NCI-H510A (cell line): ENCODE measurements at regions not wholly inside any gene's neighbourhood (a gene's known extent, or its start where the extent isn't known, plus 50 kb on each side); places are given as distances from the start of the nearest gene placed in this dataset.

ENCODE experiments used
- DNase-seq: peaks from one replicate; lab custom pipeline; 2025; lab: John Stamatoyannopoulos, UW

DNA sequence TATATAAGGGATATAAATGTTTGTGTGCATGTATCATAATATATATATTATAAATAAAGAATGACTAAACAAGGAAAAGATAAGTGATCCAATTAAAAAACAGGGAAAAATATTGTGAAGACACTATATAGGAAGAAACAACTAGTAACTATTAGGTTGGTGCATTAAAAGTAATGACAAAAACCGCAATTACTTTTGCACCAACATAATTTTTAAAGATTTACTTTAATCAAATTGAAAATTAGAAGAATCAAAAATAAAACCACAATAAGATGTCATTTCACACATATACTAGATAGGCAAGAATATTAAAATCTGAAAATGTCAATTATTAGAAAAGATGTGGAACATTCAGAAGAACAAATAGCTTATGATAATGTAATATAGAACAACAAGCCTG, 595.9 kb downstream of the KCNJ3 start:
- no peak for DNase-seq

DNA sequence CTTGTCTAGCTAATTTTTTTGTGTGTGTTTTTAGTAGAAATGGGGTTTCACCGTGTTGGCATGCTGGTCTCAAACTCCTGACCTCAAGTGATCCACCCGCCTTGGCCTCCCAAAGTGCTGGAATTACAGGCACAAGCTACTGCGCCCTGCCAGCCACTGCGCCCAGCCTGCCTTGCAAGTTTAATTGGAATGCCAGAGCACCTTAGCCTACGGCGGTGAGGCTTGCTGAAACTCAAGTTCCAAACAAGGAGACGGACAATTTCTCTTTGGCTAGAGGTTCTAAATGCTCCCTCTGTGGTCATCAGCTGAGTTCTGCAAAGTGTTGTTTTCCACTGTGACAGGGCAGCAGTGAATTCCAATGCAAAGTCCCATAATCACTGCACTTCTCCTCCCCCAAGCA, 583.4 kb downstream of the KCNJ3 start:
- DNase-seq = no peak

DNA sequence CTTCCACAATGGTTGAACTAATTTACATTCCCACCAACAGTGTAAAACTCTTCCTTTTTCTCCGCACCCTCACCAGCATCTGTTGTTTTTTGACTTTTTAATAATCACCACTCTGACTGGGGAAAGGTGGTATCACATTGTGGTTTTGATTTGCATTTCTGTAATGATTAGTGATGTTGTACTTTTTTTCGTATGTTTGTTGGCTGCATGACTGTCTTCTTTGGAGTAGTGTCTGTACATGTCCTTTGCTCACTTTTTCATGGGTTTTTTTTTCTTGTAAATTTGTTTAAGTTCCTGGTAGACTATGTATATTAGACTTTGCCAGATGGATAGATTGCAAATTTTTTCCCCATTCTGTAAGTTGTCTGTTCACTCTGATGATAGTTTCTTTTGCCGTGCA, 574.8 kb downstream of the KCNJ3 start:
- no peak for DNase-seq

DNA sequence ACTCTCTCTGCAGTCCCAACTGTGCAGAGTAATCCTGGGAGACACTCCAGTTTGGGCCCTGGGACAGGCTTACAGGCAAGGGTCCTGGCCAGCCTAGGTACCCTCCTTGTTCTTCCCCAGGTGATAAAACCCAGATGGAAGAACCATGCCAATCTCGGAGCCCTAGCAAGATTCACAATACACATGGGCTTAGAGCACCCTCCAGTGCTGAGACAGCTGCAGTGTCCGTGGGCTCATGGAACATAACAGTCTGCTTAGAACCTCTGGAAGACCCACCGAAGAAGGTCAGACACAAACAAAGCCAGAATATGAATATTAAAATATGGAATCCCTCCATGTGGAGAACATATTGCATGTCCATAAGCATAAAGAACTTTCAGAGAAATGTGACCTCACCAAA, 568.1 kb downstream of the KCNJ3 start:
- DNase-seq = no peak

DNA sequence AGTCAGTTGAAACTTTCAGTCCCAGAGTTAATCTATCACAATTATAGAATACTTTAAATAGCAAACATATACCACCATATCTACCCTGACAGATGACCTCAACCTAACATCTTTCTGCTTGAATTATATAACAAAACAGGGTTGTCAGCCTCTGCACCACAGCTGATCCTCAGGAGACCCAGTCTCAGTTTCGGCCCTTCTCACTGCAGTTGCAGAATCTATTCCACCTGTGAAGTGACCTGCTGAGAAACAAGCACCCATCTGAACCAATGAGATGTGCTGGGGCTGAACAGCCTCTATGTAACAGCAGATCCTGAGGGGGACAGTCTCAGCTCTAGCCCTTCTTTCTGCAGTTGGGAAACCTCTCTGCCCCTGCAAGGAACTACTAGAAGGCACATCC, 567.6 kb downstream of the KCNJ3 start:
- DNase-seq = no peak

DNA sequence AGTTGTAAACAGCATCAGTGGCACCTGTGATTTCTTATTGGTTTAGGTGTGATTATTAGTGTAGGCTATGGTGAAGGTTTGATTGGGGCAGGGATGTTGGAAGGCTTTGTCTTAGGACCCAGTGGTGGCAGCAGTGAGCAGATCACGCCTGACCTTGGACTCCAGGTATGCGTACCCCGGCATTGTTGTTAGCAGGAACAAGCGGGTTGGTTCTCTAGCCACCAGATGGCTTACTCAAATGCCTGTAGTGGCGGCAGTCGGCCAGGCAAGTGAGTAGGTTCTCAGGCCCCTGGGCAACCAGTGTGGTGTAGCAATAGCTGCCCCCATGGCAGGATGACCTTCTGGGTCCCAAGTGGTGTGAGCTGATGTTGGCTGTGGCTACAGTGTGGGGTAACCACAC, 558.3 kb downstream of the KCNJ3 start:
- no peak for DNase-seq

DNA sequence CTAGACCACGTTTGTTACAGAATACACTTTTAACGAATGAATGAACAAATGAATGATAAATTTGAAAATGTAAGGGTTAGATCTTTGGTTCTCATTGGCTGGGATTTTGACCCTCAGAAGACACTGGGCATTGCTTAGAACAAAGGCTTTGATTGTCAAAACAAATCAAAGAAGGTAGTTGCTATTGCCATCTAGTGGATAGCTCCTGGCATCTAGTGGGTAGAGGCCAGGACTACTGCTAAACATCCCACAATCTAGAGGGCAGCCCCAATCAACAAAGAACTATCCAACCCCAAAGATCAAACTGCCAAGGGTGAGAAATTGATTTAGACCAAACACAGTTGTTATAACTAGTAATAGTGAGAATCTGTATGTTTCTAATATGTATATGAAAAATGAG, 552.3 kb downstream of the KCNJ3 start:
- DNase-seq = no peak

DNA sequence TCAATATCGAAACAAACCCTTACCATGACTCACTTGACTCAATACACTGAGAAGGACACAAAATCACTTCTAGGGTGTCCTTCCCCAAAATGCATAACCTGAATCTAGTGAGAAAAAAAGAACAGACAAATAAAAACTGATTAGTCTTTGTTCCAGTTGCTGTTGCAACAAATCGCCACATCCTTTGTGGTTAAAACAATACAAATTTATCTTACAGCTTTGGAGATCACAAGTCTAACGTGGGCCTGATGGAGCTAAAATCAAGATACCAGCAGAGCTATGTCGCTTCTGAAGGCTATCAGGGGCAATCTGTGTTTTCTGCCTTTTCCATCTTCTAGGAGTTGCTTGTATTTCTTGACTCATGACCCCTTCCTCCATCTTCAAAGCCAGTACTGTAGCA, 541.7 kb downstream of the KCNJ3 start:
- DNase-seq = no peak

DNA sequence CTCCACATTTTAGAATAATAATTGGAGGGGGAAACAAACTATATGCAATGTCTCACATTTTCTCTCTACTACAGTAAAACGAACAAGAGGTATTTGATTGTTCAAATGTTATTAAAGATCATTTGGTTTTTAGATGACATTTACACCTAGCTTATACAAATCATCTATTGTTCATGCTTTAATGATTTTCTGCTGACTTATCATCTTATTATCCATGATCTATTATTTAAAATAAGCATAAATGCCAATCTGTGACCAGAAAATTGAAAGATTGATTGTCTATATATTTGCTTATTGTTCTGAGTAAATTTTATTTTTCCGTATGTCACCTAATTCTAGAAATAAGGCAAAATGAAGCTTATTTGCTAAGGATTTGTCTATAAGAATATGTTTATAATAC, 537.2 kb downstream of the KCNJ3 start:
- DNase-seq = no peak

DNA sequence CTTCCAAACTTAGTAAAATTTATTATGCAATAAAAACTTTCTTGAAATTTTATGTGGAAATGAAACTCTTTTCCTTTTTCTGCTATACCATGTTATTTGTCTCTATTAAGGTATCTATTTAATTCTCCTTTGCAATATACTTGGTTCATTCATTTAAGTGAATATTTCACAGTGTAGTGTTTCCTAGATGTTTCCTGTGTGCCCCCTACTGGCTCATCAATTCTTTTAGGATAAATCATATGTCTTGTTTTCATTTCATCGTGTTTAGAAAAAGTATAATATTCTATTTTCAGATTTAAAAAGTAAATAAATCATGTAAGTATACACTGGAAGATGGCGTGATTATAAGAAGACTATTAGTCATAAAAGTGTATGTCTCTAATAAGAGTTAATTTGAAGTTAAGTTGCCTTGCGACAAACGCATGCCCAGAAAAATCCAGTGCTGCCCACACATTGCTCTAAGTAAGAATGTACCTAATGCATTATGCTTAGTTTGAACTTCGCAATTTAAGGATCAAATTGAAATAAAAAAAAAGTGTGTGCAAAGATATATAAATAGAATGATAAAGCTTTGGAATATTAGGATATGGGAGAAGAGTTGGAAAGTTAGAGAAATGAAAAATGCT, 525.4 kb downstream of the KCNJ3 start:
- DNase-seq = no peak

DNA sequence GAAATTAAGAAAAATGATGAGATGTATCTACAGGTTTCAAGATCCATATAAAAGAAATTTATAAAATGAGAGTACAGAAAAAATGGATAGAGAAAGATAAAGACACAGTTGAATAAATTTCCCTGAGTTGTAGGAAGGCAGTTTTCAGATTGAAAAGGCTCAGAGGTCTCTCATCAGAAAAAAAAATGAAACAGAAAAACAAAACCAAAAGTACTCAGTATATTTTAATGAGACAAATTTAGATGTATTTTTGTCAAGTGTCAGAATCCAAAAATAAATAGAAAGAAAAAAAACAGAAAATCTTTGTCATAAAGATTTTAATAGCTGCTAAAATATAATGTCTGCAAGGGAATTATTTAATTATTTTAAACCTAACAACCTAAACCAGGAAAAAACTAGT, 520.5 kb downstream of the KCNJ3 start:
- DNase-seq = no peak

DNA sequence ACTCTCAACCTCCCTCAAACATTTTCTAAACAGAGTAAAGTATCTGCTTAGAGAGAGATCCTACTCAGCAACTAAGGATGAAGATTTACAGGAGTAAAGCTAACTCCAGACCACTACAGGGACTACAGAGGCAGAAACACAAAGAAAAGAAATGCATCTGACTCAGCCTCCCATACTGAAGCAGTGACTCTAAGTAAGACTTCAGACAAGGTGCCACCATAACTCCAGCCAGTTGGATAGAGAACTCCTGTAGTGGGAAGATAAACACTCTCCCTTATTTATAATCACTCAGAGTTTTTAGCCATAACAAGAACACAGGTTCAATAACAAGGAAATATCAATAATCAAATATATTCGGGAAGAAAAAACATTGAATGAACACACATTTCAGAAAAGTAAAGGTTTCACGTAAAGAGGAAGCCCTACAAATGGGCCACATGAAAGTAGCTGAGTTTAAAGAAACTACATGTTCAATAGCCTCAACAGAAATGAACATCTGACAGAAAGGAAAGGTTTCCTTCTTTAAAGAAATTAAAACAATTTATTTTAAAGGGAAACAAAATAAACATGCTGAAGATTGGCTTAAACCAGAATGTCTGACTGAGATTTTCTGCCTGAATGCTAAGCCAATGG, 519.9 kb downstream of the KCNJ3 start:
- DNase-seq = no peak

DNA sequence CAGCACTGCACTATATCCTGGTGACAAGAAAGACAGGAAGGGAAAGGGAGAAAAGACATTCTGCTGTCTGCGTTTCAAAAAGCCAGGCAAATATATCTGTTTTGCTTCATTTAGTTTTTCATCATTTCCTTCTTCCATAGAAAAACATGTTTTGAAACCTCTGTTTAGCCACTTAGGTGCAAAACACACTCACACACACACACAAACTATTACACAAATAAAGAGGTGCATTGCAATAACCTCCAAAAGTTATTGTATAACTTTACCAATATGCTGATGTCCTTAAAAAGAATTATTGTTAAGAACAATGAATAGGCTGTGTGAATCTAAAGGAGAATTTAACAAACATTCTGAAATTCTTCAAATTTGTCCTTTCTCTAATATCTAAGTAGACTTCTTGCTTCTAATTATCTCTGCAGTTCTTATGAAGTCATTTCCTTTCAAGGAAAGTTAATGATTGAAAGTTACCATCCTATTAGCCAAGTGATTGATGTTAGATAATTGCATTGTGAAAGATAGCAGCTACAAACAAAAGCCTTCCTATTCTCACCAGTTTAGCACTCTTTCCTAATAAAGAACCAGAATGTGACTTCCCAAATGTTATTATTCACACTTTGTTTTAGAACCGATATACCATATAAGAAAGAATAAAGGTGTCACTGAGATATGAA, 516.7 kb downstream of the KCNJ3 start:
- no peak for DNase-seq

DNA sequence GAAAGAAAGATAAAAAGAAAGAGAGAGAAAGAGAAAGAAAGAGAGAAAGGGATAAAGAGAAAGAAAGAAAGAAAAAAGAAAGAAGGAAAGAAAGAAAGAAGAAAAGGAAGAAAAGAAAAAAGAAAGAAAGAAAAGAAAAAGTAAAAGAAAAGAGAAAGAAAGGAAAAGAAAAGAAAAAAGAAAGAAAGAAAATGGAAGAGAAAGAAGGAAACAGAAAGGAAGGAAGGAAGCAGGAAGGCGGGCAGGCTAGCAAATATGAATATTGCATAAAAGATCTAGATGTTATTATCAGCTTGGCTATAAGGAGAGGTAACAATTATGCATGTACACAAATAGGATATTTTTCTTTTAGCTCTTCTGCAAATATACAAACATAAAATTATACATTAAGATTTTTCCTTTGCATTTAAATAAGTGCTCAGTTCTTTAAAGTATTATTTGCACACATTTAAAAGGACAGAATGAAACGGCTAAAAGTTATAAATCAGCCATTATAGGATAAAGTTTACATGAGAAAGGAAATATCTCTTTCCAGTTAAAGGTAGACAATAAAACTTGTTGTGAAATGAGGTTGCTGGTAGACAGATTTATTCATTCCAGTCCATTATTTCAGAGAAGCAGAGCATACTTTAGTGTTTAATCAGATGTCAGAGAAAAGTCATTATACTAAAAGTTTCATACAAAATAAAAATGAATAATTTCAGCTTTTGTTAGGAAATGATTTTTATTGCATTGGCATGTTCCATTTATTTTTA, 511.4 kb downstream of the KCNJ3 start:
- no peak for DNase-seq

DNA sequence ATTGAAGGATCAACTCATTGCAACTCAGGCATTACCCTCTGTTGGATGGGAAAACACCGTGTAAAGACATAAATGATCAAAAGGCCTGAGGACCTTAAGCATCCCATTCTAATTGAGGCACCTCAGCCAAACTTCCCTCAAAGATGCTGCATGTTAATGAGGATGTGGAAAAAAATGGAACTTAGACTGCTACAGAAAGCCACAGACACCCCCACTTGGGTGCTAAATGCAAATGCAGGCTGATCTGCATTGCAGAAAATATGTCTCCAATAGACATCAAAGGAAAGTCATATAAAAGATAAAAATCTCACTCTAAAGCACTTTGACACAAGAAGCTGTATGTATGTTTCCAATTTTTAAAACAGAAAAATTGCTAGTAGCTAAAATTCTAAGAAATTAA, 504.7 kb downstream of the KCNJ3 start:
- DNase-seq = no peak

DNA sequence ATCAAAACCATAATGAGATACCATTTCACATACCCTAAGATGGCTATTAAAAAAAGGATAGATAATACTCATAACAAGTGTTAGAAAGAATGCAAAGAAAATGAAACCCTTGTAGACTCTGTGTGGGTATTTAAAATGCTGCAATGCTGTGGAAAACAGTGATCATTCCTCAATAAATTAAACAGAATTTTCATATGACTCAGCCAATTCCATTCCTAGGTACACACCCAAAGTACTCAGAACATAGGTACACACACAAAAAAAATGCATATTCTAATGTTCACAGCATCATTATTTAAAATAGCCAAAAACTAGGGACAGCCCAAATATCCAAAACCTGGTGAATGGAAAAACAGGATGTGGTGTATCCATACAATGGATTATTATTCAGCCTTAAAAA, 502.3 kb downstream of the KCNJ3 start:
- DNase-seq = no peak

DNA sequence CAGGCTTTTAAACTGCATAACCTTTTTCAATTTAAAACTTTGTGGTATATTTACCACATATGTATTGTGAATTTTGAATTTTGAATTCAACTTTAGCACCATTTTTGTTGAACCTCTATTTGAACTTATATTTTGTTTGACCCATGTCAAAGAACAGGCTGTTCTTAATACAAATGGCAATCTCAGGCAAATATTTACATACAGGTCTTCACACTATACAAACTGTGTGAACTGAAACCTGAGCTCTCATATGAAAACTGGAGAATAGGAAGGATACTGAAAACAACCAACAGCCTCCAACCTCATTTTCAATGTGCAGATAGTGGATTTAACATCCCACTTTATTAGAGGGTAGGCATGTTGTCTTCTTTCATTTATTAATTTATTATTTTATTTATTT, 491.8 kb downstream of the KCNJ3 start:
- DNase-seq = peak; percentile 11

DNA sequence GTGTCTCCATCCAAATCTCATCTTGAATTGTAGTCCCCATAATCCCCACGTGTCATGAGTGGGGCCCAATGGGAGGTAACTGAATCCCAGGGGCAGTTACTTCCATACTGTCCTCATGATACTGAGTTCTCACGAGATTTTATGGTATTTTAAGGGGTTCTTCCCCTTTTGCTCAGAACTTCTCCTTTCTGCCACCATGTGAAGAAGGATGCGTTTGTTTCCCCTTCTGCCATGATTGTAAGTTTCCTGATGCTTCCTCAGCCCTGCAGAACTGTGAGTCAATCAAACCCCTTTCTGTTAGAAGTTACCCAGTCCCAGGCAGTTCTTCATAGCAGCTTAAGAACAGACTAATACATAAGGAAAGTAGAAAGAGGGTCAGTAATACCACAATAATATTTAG, 480.4 kb downstream of the KCNJ3 start:
- DNase-seq = no peak

DNA sequence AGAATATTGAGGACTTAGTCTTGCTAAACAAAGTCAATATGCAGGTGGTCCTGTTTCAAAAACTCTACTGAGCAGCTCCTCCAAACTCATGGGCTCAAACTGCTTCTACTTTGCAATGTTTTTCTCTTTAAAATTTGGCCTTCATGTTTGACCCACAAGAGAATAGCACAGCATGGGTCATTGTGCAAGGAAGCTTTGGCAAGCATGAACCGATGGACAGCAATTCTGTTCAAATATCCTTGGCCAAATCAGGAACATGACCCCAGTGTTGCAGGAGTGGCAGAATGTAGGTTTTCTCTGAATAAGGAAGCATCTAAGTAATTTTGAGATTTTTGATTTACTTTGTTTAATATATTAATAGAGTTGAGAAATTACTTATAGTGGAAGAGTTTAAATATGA, 477.9 kb downstream of the KCNJ3 start:
- DNase-seq = no peak

DNA sequence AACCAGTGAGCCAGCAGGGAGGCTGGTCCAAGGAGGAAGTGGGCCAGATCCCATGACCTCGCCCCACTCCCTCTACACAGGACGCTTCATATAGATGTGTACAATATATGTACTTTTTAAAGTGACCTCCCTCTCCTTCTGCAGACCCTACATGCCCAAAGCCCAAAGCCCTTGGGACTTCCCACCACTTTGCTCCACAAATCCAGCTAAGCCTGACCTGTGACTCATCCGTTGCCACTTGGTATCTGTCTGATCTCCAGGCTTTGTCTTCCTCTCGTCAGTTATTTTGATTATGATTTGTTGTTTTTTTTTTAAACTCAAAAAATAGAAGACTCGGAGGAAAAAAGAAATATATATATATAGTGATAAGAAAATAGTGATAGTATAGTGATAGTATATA, 470.8 kb downstream of the KCNJ3 start:
- DNase-seq = no peak

DNA sequence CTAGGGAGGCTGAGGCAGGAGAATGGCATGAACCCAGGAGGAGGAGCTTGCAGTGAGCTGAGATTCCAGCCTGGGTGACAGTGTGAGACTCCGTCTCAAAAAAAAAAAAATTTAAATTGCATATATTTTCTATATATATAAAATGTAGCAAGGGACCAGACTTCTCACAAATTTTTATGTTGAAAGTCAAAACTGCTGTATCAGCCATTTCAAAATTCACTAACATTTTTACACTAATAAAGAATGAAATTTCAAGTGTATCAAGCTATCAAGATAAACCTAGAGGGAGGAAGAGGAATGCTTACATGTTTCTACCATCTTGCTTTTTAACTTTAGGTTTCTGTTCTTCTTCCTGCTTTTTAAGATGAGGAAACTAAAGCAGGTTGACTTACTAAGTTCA, 464.0 kb downstream of the KCNJ3 start:
- no peak for DNase-seq

DNA sequence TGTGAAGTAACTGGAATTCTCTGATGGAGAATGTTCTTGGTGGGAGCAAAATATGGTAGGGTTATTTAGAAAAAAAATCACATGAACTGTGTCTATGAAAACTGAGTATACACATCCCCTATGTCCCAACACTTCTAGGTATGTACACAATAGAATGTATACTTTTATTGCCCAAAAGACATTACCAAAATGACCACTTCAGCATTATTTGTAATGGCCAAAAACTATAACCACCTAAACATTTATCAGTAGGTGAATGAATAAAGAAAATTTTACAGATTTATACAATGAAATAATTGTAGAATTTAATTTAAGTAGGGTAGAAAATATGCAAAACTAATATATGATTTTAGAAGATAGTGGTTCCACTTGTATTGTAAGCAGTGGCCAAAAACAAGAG, 462.8 kb downstream of the KCNJ3 start:
- no peak for DNase-seq

DNA sequence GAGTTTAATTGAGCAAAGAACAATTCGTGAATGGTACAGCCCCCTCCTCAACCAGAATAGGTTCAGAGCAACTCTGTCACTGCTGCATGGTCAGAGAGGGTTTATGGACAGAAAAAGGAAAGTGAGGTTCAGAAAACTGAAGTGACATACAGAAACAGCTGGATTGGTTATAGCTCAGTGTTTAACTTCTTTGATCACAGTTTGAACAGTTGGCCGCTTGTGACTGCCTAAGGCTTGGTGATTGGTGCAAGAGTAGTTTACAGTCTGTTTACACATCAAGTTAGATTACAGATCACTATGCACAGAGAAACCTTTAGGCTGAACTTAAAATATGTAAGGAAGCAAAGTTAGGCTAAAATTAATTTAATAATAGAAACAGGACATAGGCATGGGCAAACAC, 459.2 kb downstream of the KCNJ3 start:
- no peak for DNase-seq
